ENCODE measurements at regions not wholly inside any gene's neighbourhood (a gene's known extent, or its start where the extent isn't known, plus 50 kb on each side); places are given as distances from the start of the nearest gene placed in this dataset.

GRCh38 chr5:34531751-34532360 lies 124.3 kb upstream of the RAI14 start:
- no peak for TF ChIP-seq CTCF (IDR thresholded peaks at IDR 0.05)
- no peak for TF ChIP-seq POLR2A (IDR thresholded peaks at IDR 0.05)

Measured in tibial nerve (tissue), 3 donors.